H1 (cell line): ENCODE measurements at regions not wholly inside any gene's neighbourhood (a gene's known extent, or its start where the extent isn't known, plus 50 kb on each side); places are given as distances from the start of the nearest gene placed in this dataset.

Source experiments
- CTCF ChIA-PET: fragments of 300-600 bp; sonication (Branson Sonifier 250); formaldehyde crosslinking; loops from one replicate; lab custom pipeline; 2021; ENCODE audit not compliant: partially characterized antibody; lab: Charles Lee
- POLR2A ChIA-PET: fragments of 300-600 bp; sonication (Branson Sonifier 250); formaldehyde crosslinking; loops from one replicate; lab custom pipeline; 2021; ENCODE audit warnings: inconsistent platforms; ENCODE audit not compliant: partially characterized antibody; lab: Charles Lee
- DNase-seq, 2 experiments: peaks; one replicate each; pipeline versions ENCODE4 v3.0.0 to v3.0.0-alpha.2; 2010 to 2022; ENCODE audit warnings: low spot score in 2 of 2, low read depth in 1 of 2, mixed read lengths in 1 of 2
- FAIRE-seq: peaks from 2 replicates; lab custom pipeline; 2011; peaks lifted over from hg19 to GRCh38; lab: Jason Lieb, UNC
- H2AFZ ChIP-seq: 2 replicates; pipeline ENCODE4 v1.8.1; 2012; ENCODE audit warnings: low read length, inconsistent platforms
- H2AK5ac ChIP-seq: 2 replicates; pipeline ENCODE4 v1.6.1; 2013; ENCODE audit warnings: low read depth, low read length
- H2BK120ac ChIP-seq: replicated peaks from 2 replicates; pipeline ENCODE3; 2013; ENCODE audit warnings: low read depth, low read length, inconsistent platforms
- H2BK12ac ChIP-seq: 2 replicates; pipeline ENCODE4 v1.6.1; 2013; ENCODE audit warnings: low read depth, low read length
- H2BK15ac ChIP-seq: 2 replicates; pipeline ENCODE4 v1.6.1; 2013; ENCODE audit warnings: low read length
- H2BK20ac ChIP-seq: 2 replicates; pipeline ENCODE4 v1.6.1; 2013; ENCODE audit warnings: low read length
- H2BK5ac ChIP-seq: 2 replicates; pipeline ENCODE4 v1.6.1; 2013; ENCODE audit warnings: low read depth, low read length
- H3K14ac ChIP-seq: 2 replicates; pipeline ENCODE4 v1.6.1; 2013; ENCODE audit warnings: inconsistent platforms; ENCODE audit not compliant: insufficient read length
- H3K18ac ChIP-seq: 2 replicates; pipeline ENCODE4 v1.6.1; 2013; ENCODE audit warnings: low read length; ENCODE audit errors: extremely low read depth
- H3K23ac ChIP-seq: 2 replicates; pipeline ENCODE4 v1.6.1; 2013; ENCODE audit warnings: inconsistent platforms; ENCODE audit not compliant: insufficient read length
- H3K23me2 ChIP-seq: 2 replicates; pipeline ENCODE4 v1.6.1; 2013; ENCODE audit warnings: low read depth, low read length
- H3K27ac ChIP-seq: 2 replicates; pipeline ENCODE4 v1.6.1; 2011; ENCODE audit warnings: low read depth, low read length, inconsistent platforms
- H3K27me3 ChIP-seq, 4 experiments: replicated peaks in 1 of 4; 1 replicate in 1 of 4; 2 replicates in 3 of 4; pipeline versions ENCODE4 v1.6.1 to v1.8.1; 2011 to 2013; ENCODE audit warnings: low read length in 3 of 4, mild to moderate bottlenecking in 3 of 4, inconsistent platforms in 2 of 4, mixed read lengths in 2 of 4, moderate library complexity in 1 of 4; ENCODE audit not compliant: control insufficient read depth in 3 of 4, insufficient read depth in 3 of 4; ENCODE audit errors: extremely low read depth in 1 of 4
- H3K36me3 ChIP-seq, 4 experiments: 2 replicates each; pipeline versions ENCODE4 v1.6.1 to v1.8.1; 2011 to 2013; ENCODE audit warnings: mild to moderate bottlenecking in 4 of 4, low read length in 3 of 4, moderate library complexity in 2 of 4, control low read depth in 1 of 4, inconsistent platforms in 1 of 4; ENCODE audit not compliant: insufficient read depth in 4 of 4, control insufficient read depth in 2 of 4
- H3K4ac ChIP-seq: replicated peaks from 2 replicates; pipeline ENCODE3; 2013; ENCODE audit warnings: low read length, low read depth, mixed read lengths, inconsistent platforms; ENCODE audit not compliant: insufficient read length
- H3K4me1 ChIP-seq, 4 experiments: replicated peaks in 1 of 4; 1 replicate in 1 of 4; 2 replicates in 3 of 4; pipeline versions ENCODE4 v1.6.1 to v1.8.1; 2011 to 2013; ENCODE audit warnings: low read length in 3 of 4, inconsistent platforms in 2 of 4, mixed read lengths in 1 of 4; ENCODE audit not compliant: insufficient read depth in 4 of 4, control insufficient read depth in 3 of 4
- H3K4me2 ChIP-seq, 2 experiments: 2 replicates each; pipeline versions ENCODE4 v1.6.1 to v1.8.1; 2011 to 2013; ENCODE audit warnings: low read depth in 2 of 2, low read length in 2 of 2, control low read depth in 1 of 2, inconsistent platforms in 1 of 2, mild to moderate bottlenecking in 1 of 2; ENCODE audit not compliant: insufficient read depth in 1 of 2
- H3K4me3 ChIP-seq, 4 experiments: fragments of 200-600, 300-600 bp in 1 of 4; sonication (generic), shearing (Covaris generic), sonication (Bioruptor Twin) in 1 of 4; 2 replicates each; pipeline versions ENCODE4 v1.5.1 to v1.8.1; 2011 to 2016; ENCODE audit warnings: low read length in 4 of 4, low read depth in 3 of 4, control low read depth in 2 of 4, inconsistent platforms in 2 of 4, mild to moderate bottlenecking in 2 of 4, mixed read lengths in 1 of 4, moderate library complexity in 1 of 4; ENCODE audit not compliant: insufficient read depth in 2 of 4; ENCODE audit errors: extremely low read depth in 1 of 4
- H3K56ac ChIP-seq: replicated peaks from 2 replicates; pipeline ENCODE3; 2013; ENCODE audit warnings: low read depth, mild to moderate bottlenecking, mixed read lengths, low read length, inconsistent platforms; ENCODE audit not compliant: insufficient read length
- H3K79me1 ChIP-seq: 2 replicates; pipeline ENCODE4 v1.6.1; 2013; ENCODE audit warnings: low read depth, low read length, control low read depth
- H3K79me2 ChIP-seq, 2 experiments: 2 replicates each; pipeline versions ENCODE4 v1.6.1 to v1.8.1; 2012 to 2013; ENCODE audit warnings: low read length in 2 of 2, mild to moderate bottlenecking in 2 of 2, inconsistent platforms in 1 of 2; ENCODE audit not compliant: insufficient read depth in 2 of 2, control insufficient read depth in 1 of 2
- H3K9ac ChIP-seq, 4 experiments: replicated peaks in 1 of 4; 1 replicate in 1 of 4; 2 replicates in 3 of 4; pipeline versions ENCODE4 v1.6.1 to v1.8.1; 2011 to 2013; ENCODE audit warnings: low read depth in 3 of 4, low read length in 3 of 4, control low read depth in 2 of 4, mild to moderate bottlenecking in 2 of 4, moderate library complexity in 2 of 4, inconsistent platforms in 1 of 4; ENCODE audit errors: extremely low read depth in 1 of 4
- H3K9me3 ChIP-seq, 2 experiments: 2 replicates each; pipeline versions ENCODE4 v1.6.1 to v1.8.1; 2012 to 2013; ENCODE audit warnings: mild to moderate bottlenecking in 2 of 2, moderate library complexity in 2 of 2, control low read depth in 1 of 2, inconsistent platforms in 1 of 2, low read depth in 1 of 2, low read length in 1 of 2, mixed read lengths in 1 of 2; ENCODE audit not compliant: insufficient read depth in 2 of 2
- H4K20me1 ChIP-seq, 2 experiments: replicated peaks in 1 of 2; 2 replicates each; pipeline versions ENCODE3 to v1.8.1; 2011 to 2013; ENCODE audit warnings: inconsistent platforms in 2 of 2, low read length in 2 of 2, mild to moderate bottlenecking in 1 of 2; ENCODE audit not compliant: insufficient read depth in 2 of 2, control insufficient read depth in 1 of 2
- H4K5ac ChIP-seq: 2 replicates; pipeline ENCODE4 v1.6.1; 2013; ENCODE audit warnings: low read length, low read depth, mixed read lengths, inconsistent platforms; ENCODE audit not compliant: insufficient read length
- H4K8ac ChIP-seq: 2 replicates; pipeline ENCODE4 v1.8.0; 2013; ENCODE audit warnings: mild to moderate bottlenecking, moderate library complexity, low read length, inconsistent platforms; ENCODE audit not compliant: insufficient read depth; ENCODE audit errors: extremely low read depth
- H4K91ac ChIP-seq: replicated peaks from 2 replicates; pipeline ENCODE3; 2013; ENCODE audit warnings: low read length, mixed read lengths, inconsistent platforms; ENCODE audit not compliant: insufficient read length
- BCL11A ChIP-seq, 2 experiments: IDR thresholded peaks; one replicate each; pipeline ENCODE4 v1.6.1; 2011; ENCODE audit warnings: low read depth in 2 of 2, low read length in 2 of 2, mild to moderate bottlenecking in 2 of 2
- CBX5 ChIP-seq: fragments of 300-800, 300-1000 bp; sonication (generic); IDR thresholded peaks from 2 replicates; pipeline ENCODE4 v1.7.1; 2016; ENCODE audit warnings: antibody characterized with exemption, low read length, low read depth
- CREB1 ChIP-seq: IDR thresholded peaks from 2 replicates; pipeline ENCODE4 v1.6.1; 2012; ENCODE audit warnings: inconsistent platforms
- KDM5A ChIP-seq: fragments of 200-600 bp; IDR thresholded peaks from 2 replicates; pipeline ENCODE4 v1.7.1; 2012; ENCODE audit warnings: mild to moderate bottlenecking, low read length, inconsistent platforms, mixed read lengths

- H3K14ac ChIP-seq: no peak overlapping the region
- H3K4ac ChIP-seq: no peak overlapping the region
- CTCF ChIA-PET: no interaction called here
- no peak overlapping the region for H3K4me2 ChIP-seq
- no peak overlapping the region for H2BK120ac ChIP-seq
- FAIRE-seq (no peak), DNase-seq (no peak)
- H3K56ac ChIP-seq: no peak overlapping the region
- no peak overlapping the region for H3K9ac ChIP-seq
- H4K8ac ChIP-seq: no peak overlapping the region
- H2BK12ac ChIP-seq: no peak overlapping the region
- H3K23ac ChIP-seq: no peak overlapping the region
- H2BK15ac ChIP-seq: no peak overlapping the region
- H3K79me2 ChIP-seq: no peaks in the 10 kb centered on the region
- no peaks in the 10 kb centered on the region for H3K27me3 ChIP-seq
- H3K4me1 ChIP-seq: no peaks in the 10 kb centered on the region
- H3K36me3 ChIP-seq: no peaks in the 10 kb centered on the region
- no peak overlapping the region for H4K5ac ChIP-seq
- H3K79me1 ChIP-seq: no peaks in the 10 kb centered on the region
- no peak overlapping the region for H2BK20ac ChIP-seq
- H3K23me2 ChIP-seq: no peaks in the 10 kb centered on the region
- H2AFZ ChIP-seq: no peak overlapping the region
- no peak overlapping the region for H3K27ac ChIP-seq
- H4K20me1 ChIP-seq: no peaks in the 10 kb centered on the region
- H3K18ac ChIP-seq: no peak overlapping the region
- H2BK5ac ChIP-seq: no peak overlapping the region
- H3K4me3 ChIP-seq: no peak overlapping the region
- no peak overlapping the region for H4K91ac ChIP-seq
- no peaks in the 10 kb centered on the region for H3K9me3 ChIP-seq
- POLR2A ChIA-PET: no interaction called here
- H2AK5ac ChIP-seq: no peak overlapping the region
- no peak for TF ChIP-seq CREB1
- TF ChIP-seq KDM5A: no peak
- no peak for TF ChIP-seq CBX5
- TF ChIP-seq BCL11A (IDR thresholded peaks at IDR 0.05; ENCODE audit: low read depth in 2 of 2, low read length in 2 of 2): no peak
Measured at GRCh38 chr3:99388780-99389179, 249.6 kb upstream of the COL8A1 start.
